ENCODE measurements at regions not wholly inside any gene's neighbourhood (a gene's known extent, or its start where the extent isn't known, plus 50 kb on each side); places are given as distances from the start of the nearest gene placed in this dataset.

GRCh38 chr1:50300297-50300696 lies 122.9 kb downstream of the DMRTA2 start:
- no peaks in the 10 kb centered on the region; the same call in 1 of the 2 replicates for H3K27me3 ChIP-seq (replicated peaks; ENCODE audit: control insufficient read depth, insufficient read depth, low read length)
- no peak overlapping the region for H3K4me3 ChIP-seq (replicated peaks; ENCODE audit: low read depth, low read length)
- TF ChIP-seq CTCF (IDR thresholded peaks at IDR 0.05; ENCODE audit: insufficient read depth, low read length, poor library complexity, severe bottlenecking): no peak
- H3K36me3 ChIP-seq (ENCODE audit: control insufficient read depth, insufficient read depth, low read length): no peaks in the 10 kb centered on the region
- DNase-seq (ENCODE audit: extremely low read depth, insufficient read length): no peak

- no peak for DNase-seq (ENCODE audit: extremely low read depth, insufficient read length)
- TF ChIP-seq CTCF (IDR thresholded peaks at IDR 0.05; ENCODE audit: insufficient read depth, low read length, poor library complexity, severe bottlenecking): no peak
- H3K27me3 ChIP-seq (replicated peaks; ENCODE audit: control insufficient read depth, insufficient read depth, low read length): no peaks in the 10 kb centered on the region; the same call in 1 of the 2 replicates
- H3K4me3 ChIP-seq (replicated peaks; ENCODE audit: low read depth, low read length): no peak overlapping the region
- H3K36me3 ChIP-seq (ENCODE audit: control insufficient read depth, insufficient read depth, low read length): no peaks in the 10 kb centered on the region
These were observed 127.7 kb downstream of the DMRTA2 start for GRCh38 chr1:50295566-50295965.

GRCh38 chr1:50292276-50292675 lies 131.0 kb downstream of the DMRTA2 start:
- no peak for TF ChIP-seq CTCF (IDR thresholded peaks at IDR 0.05; ENCODE audit: insufficient read depth, low read length, poor library complexity, severe bottlenecking)
- H3K36me3 ChIP-seq (ENCODE audit: control insufficient read depth, insufficient read depth, low read length): no peaks in the 10 kb centered on the region
- DNase-seq (ENCODE audit: extremely low read depth, insufficient read length): no peak

GRCh38 chr1:50289495-50289894 lies 133.7 kb downstream of the DMRTA2 start:
- DNase-seq (ENCODE audit: extremely low read depth, insufficient read length): no peak
- TF ChIP-seq CTCF (IDR thresholded peaks at IDR 0.05; ENCODE audit: insufficient read depth, low read length, poor library complexity, severe bottlenecking): no peak

More at GRCh38 chr1:50292276-50292675, 131.0 kb downstream of the DMRTA2 start:
- Histone ChIP-seq H3K4me3 (replicated peaks; ENCODE audit: low read depth, low read length) (no peak overlapping the region), H3K27me3 (replicated peaks; ENCODE audit: control insufficient read depth, insufficient read depth, low read length) (no peaks in the 10 kb centered on the region)

GRCh38 chr1:50285994-50286393 lies 137.2 kb downstream of the DMRTA2 start:
- no peaks in the 10 kb centered on the region for H3K36me3 ChIP-seq (ENCODE audit: control insufficient read depth, insufficient read depth, low read length)
- DNase-seq (ENCODE audit: extremely low read depth, insufficient read length): no peak
- H3K27me3 ChIP-seq (replicated peaks; ENCODE audit: control insufficient read depth, insufficient read depth, low read length): no peaks in the 10 kb centered on the region
- no peak for TF ChIP-seq CTCF (IDR thresholded peaks at IDR 0.05; ENCODE audit: insufficient read depth, low read length, poor library complexity, severe bottlenecking)
- H3K4me3 ChIP-seq (replicated peaks; ENCODE audit: low read depth, low read length): no peak overlapping the region

More at GRCh38 chr1:50289495-50289894, 133.7 kb downstream of the DMRTA2 start:
- H3K4me3 ChIP-seq (replicated peaks; ENCODE audit: low read depth, low read length): no peak overlapping the region
- H3K27me3 ChIP-seq (replicated peaks; ENCODE audit: control insufficient read depth, insufficient read depth, low read length): no peaks in the 10 kb centered on the region
- H3K36me3 ChIP-seq (ENCODE audit: control insufficient read depth, insufficient read depth, low read length): no peaks in the 10 kb centered on the region

Measured in GM06990 (cell line).